IMR-90 (cell line): ENCODE measurements at regions not wholly inside any gene's neighbourhood (a gene's known extent, or its start where the extent isn't known, plus 50 kb on each side); places are given as distances from the start of the nearest gene placed in this dataset.

ENCODE experiments used
- BHLHE40 ChIP-seq: fragments of 150-350 bp; IDR thresholded peaks from 2 replicates; pipeline ENCODE4 v1.6.1; 2016; ENCODE audit warnings: mild to moderate bottlenecking, low read depth, low read length
- CEBPB ChIP-seq: IDR thresholded peaks from 2 replicates; pipeline ENCODE4 v1.6.1; 2012; ENCODE audit warnings: low read depth, low read length, improper control_type of control experiment
- CTCF ChIP-seq: conservative IDR thresholded peaks from 2 replicates; pipeline ENCODE4 v1.5.1; 2012; ENCODE audit warnings: mild to moderate bottlenecking, low read depth, low read length, improper control_type of control experiment
- FOS ChIP-seq: fragments of 150-350 bp; IDR thresholded peaks from 2 replicates; pipeline ENCODE4 v1.6.1; 2016; ENCODE audit warnings: low read depth, low read length
- MAFK ChIP-seq: IDR thresholded peaks from 2 replicates; pipeline ENCODE4 v1.6.1; 2012; ENCODE audit warnings: low read depth, low read length, improper control_type of control experiment
- MAZ ChIP-seq: IDR thresholded peaks from 2 replicates; pipeline ENCODE4 v1.6.1; 2012; ENCODE audit warnings: low read depth, mild to moderate bottlenecking, low read length, improper control_type of control experiment, moderate library complexity, borderline replicate concordance
- NFE2L2 ChIP-seq: fragments of 150-350 bp; IDR thresholded peaks from 2 replicates; pipeline ENCODE4 v1.6.1; 2016; ENCODE audit warnings: low read depth, mild to moderate bottlenecking, low read length
- POLR2A ChIP-seq: IDR thresholded peaks from 2 replicates; pipeline ENCODE4 v1.6.1; 2012; ENCODE audit warnings: mild to moderate bottlenecking, low read depth, low read length
- RAD21 ChIP-seq: IDR thresholded peaks from 2 replicates; pipeline ENCODE4 v1.6.1; 2012; ENCODE audit warnings: low read length, improper control_type of control experiment
- RCOR1 ChIP-seq: IDR thresholded peaks from 2 replicates; pipeline ENCODE4 v1.6.1; 2012; ENCODE audit warnings: mild to moderate bottlenecking, low read length, improper control_type of control experiment; ENCODE audit not compliant: insufficient replicate concordance
- SMC3 ChIP-seq: fragments of 150-350 bp; IDR thresholded peaks from 2 replicates; pipeline ENCODE4 v1.6.1; 2016; ENCODE audit warnings: low read depth, mild to moderate bottlenecking, antibody characterized with exemption, low read length, moderate library complexity
- USF2 ChIP-seq: fragments of 150-350 bp; IDR thresholded peaks from 2 replicates; pipeline ENCODE4 v1.6.1; 2017; ENCODE audit warnings: mild to moderate bottlenecking, antibody characterized with exemption, low read length, low read depth

DNA sequence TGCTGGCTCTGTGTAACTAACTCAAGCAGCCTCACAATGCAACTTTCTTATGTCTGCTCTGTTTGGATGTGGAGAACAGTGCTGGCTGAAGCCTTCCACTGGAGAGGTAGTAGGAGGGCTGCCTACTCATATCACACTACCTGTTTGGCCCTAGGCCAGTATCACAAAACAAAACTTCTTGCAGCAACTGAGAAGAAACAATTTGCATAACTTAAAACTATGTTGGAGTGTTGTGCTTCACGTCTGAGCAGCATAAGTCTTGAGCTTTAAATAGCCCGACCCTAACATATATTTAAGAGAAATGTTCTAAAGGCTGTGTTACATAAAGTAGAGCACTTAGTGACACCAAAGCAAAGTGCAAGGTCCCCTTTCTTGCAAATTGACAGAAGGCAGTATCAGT, 204.9 kb upstream of the ACVR2A start:
- TF ChIP-seq CTCF: no peak
- TF ChIP-seq POLR2A: no peak
- no peak for TF ChIP-seq MAZ
- TF ChIP-seq RAD21: no peak
- no peak for TF ChIP-seq BHLHE40
- TF ChIP-seq FOS: no peak
- TF ChIP-seq USF2: no peak
- TF ChIP-seq CEBPB: no peak
- TF ChIP-seq RCOR1: no peak
- TF ChIP-seq SMC3: no peak
- no peak for TF ChIP-seq NFE2L2
- TF ChIP-seq MAFK: no peak
